Neuronal stem cell (in vitro differentiated cells): ENCODE measurements at regions not wholly inside any gene's neighbourhood (a gene's known extent, or its start where the extent isn't known, plus 50 kb on each side); places are given as distances from the start of the nearest gene placed in this dataset.

Experiments
- DNase-seq: peaks from one replicate; pipeline ENCODE4 v3.0.0-alpha.2; 2013; ENCODE audit warnings: low spot score
- H2AFZ ChIP-seq: one replicate; pipeline ENCODE4 v1.6.1; 2013; ENCODE audit warnings: mild to moderate bottlenecking, low read length, inconsistent platforms
- H2AK5ac ChIP-seq: 2 replicates; pipeline ENCODE4 v1.6.1; 2013; ENCODE audit warnings: low read depth, mild to moderate bottlenecking, inconsistent platforms, low read length, moderate library complexity, mixed read lengths
- H2BK120ac ChIP-seq: 2 replicates; pipeline ENCODE4 v1.6.1; 2013; ENCODE audit warnings: low read depth, mild to moderate bottlenecking, inconsistent platforms, low read length, moderate library complexity, mixed read lengths
- H2BK12ac ChIP-seq: one replicate; pipeline ENCODE4 v1.6.1; 2013; ENCODE audit warnings: low read length, inconsistent platforms
- H2BK15ac ChIP-seq: 2 replicates; pipeline ENCODE4 v1.6.1; 2013; ENCODE audit warnings: mild to moderate bottlenecking, low read length, inconsistent platforms, mixed read lengths
- H2BK5ac ChIP-seq: one replicate; pipeline ENCODE4 v1.6.1; 2013; ENCODE audit warnings: inconsistent platforms, mild to moderate bottlenecking, low read length, moderate library complexity
- H3K14ac ChIP-seq: one replicate; pipeline ENCODE4 v1.6.1; 2013; ENCODE audit warnings: low read length, inconsistent platforms
- H3K18ac ChIP-seq: 2 replicates; pipeline ENCODE4 v1.6.1; 2013; ENCODE audit warnings: low read length, inconsistent platforms
- H3K23ac ChIP-seq: 2 replicates; pipeline ENCODE4 v1.6.1; 2013; ENCODE audit warnings: low read depth, mild to moderate bottlenecking, mixed read lengths, low read length, inconsistent platforms; ENCODE audit not compliant: poor library complexity
- H3K27ac ChIP-seq: replicated peaks from 3 replicates; pipeline ENCODE4 v1.5.1; 2013; ENCODE audit warnings: low read length, inconsistent platforms
- H3K27me3 ChIP-seq, 3 experiments: 2 replicates each; pipeline ENCODE4 v1.6.1; 2013; ENCODE audit warnings: low read length in 3 of 3, mild to moderate bottlenecking in 2 of 3, inconsistent platforms in 1 of 3, low read depth in 1 of 3, mixed read lengths in 1 of 3, moderate library complexity in 1 of 3; ENCODE audit not compliant: control insufficient read depth in 3 of 3, insufficient read depth in 3 of 3
- H3K36me3 ChIP-seq, 2 donors: replicated peaks in 1 of 2; 2 replicates each; pipeline ENCODE4 v1.6.1; 2013; ENCODE audit warnings: low read length in 2 of 2; ENCODE audit not compliant: control insufficient read depth in 2 of 2, insufficient read depth in 2 of 2
- H3K4ac ChIP-seq: 2 replicates; pipeline ENCODE4 v1.6.1; 2013; ENCODE audit warnings: inconsistent platforms, mild to moderate bottlenecking, low read length, moderate library complexity
- H3K4me1 ChIP-seq, 2 donors: 1 replicate in 1 of 2; 2 replicates in 1 of 2; pipeline ENCODE4 v1.6.1; 2013; ENCODE audit warnings: low read length in 2 of 2, low read depth in 1 of 2; ENCODE audit not compliant: control insufficient read depth in 2 of 2, insufficient read depth in 1 of 2
- H3K4me2 ChIP-seq: one replicate; pipeline ENCODE4 v1.6.1; 2013; ENCODE audit warnings: mild to moderate bottlenecking, low read length, inconsistent platforms; ENCODE audit not compliant: insufficient read depth, poor library complexity, severe bottlenecking
- H3K4me3 ChIP-seq, 2 donors: 2 replicates each; pipeline ENCODE4 v1.5.1; 2013; ENCODE audit warnings: low read length in 2 of 2, mild to moderate bottlenecking in 2 of 2, inconsistent platforms in 1 of 2, moderate library complexity in 1 of 2
- H3K79me1 ChIP-seq: one replicate; pipeline ENCODE4 v1.6.1; 2013; ENCODE audit warnings: low read depth, mild to moderate bottlenecking, inconsistent platforms, low read length, moderate library complexity
- H3K9ac ChIP-seq: one replicate; pipeline ENCODE4 v1.6.1; 2013; ENCODE audit warnings: mild to moderate bottlenecking, low read depth, low read length, inconsistent platforms; ENCODE audit not compliant: poor library complexity
- H3K9me3 ChIP-seq, 2 donors: replicated peaks in 1 of 2; 2 replicates each; pipeline versions ENCODE3 to v1.6.1; 2013; ENCODE audit warnings: low read length in 2 of 2, mild to moderate bottlenecking in 2 of 2, inconsistent platforms in 1 of 2, low read depth in 1 of 2, mixed read lengths in 1 of 2, moderate library complexity in 1 of 2; ENCODE audit not compliant: control insufficient read depth in 2 of 2, insufficient read depth in 1 of 2
- H4K8ac ChIP-seq: one replicate; pipeline ENCODE4 v1.6.1; 2013; ENCODE audit warnings: low read depth, mild to moderate bottlenecking, inconsistent platforms, low read length, moderate library complexity
- H4K91ac ChIP-seq: one replicate; pipeline ENCODE4 v1.6.1; 2013; ENCODE audit warnings: low read length, low read depth, mild to moderate bottlenecking, inconsistent platforms; ENCODE audit not compliant: poor library complexity
- WGBS, 2 donors: extraction: QIAGEN DNeasy Blood & Tissue Kit; methylation state at CpG; one replicate each; pipeline ENCODE4 v1.1.7; 2013; ENCODE audit warnings: missing lambda C conversion rate in 2 of 2, mixed read lengths in 1 of 2; ENCODE audit not compliant: insufficient read length in 2 of 2, insufficient replicate concordance in 1 of 2; ENCODE audit errors: extremely low coverage in 2 of 2; 5-methylcytosine and 5-hydroxymethylcytosine counted together

DNA sequence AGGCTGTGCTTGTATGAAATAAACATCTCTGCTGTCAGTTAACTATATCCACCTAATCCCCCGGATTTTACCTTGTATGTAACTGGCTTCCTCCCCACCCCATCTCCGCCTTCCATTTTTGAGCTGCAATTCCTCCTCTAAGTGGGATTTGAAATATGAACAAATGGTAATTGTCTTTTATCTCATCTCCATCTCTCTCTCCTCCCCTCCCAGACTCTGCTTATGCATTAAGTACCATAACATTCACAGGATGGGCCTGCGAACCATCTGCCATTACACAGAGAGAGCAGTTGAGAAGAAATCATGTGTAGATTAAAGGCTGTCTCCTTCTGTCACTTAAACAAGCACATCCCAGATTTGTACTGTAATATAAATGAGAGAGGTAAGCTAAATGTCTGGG, 1169.9 kb downstream of the TYW1 start:
- Histone ChIP-seq H3K23ac (no peak overlapping the region), H3K27me3 (no peaks in the 10 kb centered on the region), H2BK12ac (no peak overlapping the region), H3K14ac (no peak overlapping the region), H3K9ac (no peak overlapping the region), H3K18ac (no peak overlapping the region), H2AK5ac (no peak overlapping the region), H2BK120ac (no peak overlapping the region), H3K4ac (no peak overlapping the region), H3K4me3 (no peak overlapping the region), H3K27ac (no peak overlapping the region), H3K4me2 (no peak overlapping the region), H2BK15ac (no peak overlapping the region), H3K79me1 (no peaks in the 10 kb centered on the region), H3K9me3 (peaks cover 0 to 2% of the 10 kb centered on the region in 2 donors), H3K4me1 (no peaks in the 10 kb centered on the region), H4K8ac (no peak overlapping the region), H2AFZ (no peak overlapping the region), H2BK5ac (no peak overlapping the region), H4K91ac (no peak overlapping the region), H3K36me3 (no peaks in the 10 kb centered on the region)
- DNase-seq, result no peak
- no CpG with 5 or more reads among the region's 3 CpGs for WGBS, 2 donors

GRCh38 chr7:68173513-68173912, 1176.9 kb downstream of the TYW1 start:
- no peak overlapping the region for H2BK5ac ChIP-seq
- no peak overlapping the region for H3K23ac ChIP-seq
- no peak overlapping the region for H3K14ac ChIP-seq
- H3K9me3 ChIP-seq, result peaks cover 0 to 2% of the 10 kb centered on the region in 2 donors
- H3K4ac ChIP-seq, result no peak overlapping the region
- H3K79me1 ChIP-seq, result no peaks in the 10 kb centered on the region
- no peak overlapping the region for H4K8ac ChIP-seq
- no peak overlapping the region for H2BK120ac ChIP-seq
- H2BK15ac ChIP-seq, result no peak overlapping the region
- no peak overlapping the region for H2AFZ ChIP-seq
- H3K27me3 ChIP-seq, result no peaks in the 10 kb centered on the region
- no peak overlapping the region for H2BK12ac ChIP-seq
- H3K4me1 ChIP-seq, result no peaks in the 10 kb centered on the region
- no peak overlapping the region for H3K4me2 ChIP-seq
- H3K27ac ChIP-seq, result no peak overlapping the region
- H3K9ac ChIP-seq, result no peak overlapping the region
- no CpG with 5 or more reads among the region's 7 CpGs for WGBS, 2 donors
- no peak overlapping the region for H2AK5ac ChIP-seq
- no peak overlapping the region for H3K4me3 ChIP-seq
- DNase-seq, result no peak
- no peak overlapping the region for H3K18ac ChIP-seq
- H3K36me3 ChIP-seq, result no peaks in the 10 kb centered on the region
- H4K91ac ChIP-seq, result no peak overlapping the region

DNA sequence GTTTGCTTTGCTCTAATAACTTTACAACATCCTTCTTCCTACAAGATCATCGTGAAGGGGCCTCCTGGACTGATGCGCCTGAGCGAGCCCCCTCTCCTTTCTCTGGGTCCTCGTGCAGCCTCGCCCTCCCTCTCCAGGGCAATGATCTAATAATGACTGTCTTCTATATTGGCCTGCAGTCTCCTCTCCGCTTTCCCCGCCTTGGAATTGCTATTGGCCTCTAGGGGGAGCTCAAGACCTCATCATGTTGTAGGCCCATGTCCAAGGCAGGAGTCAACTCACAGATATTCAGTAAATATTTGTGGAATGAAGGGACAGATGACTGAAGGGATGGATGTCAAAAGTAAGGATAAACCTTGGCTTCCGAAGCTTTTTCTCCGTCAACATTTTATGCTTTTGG, 1180.3 kb downstream of the TYW1 start:
- Histone ChIP-seq H2AK5ac (no peak overlapping the region), H3K27me3 (no peaks in the 10 kb centered on the region), H3K4me3 (no peak overlapping the region), H3K27ac (no peak overlapping the region), H3K9me3 (no peaks in the 10 kb centered on the region), H3K18ac (no peak overlapping the region), H3K9ac (no peak overlapping the region), H2BK120ac (no peak overlapping the region), H3K4me2 (no peak overlapping the region), H3K14ac (no peak overlapping the region), H3K4ac (no peak overlapping the region), H3K4me1 (no peaks in the 10 kb centered on the region), H4K8ac (no peak overlapping the region), H3K36me3 (no peaks in the 10 kb centered on the region), H3K23ac (no peak overlapping the region), H2BK15ac (no peak overlapping the region), H2AFZ (no peak overlapping the region), H2BK5ac (no peak overlapping the region), H4K91ac (no peak overlapping the region), H2BK12ac (no peak overlapping the region), H3K79me1 (no peaks in the 10 kb centered on the region)
- no CpG with 5 or more reads among the region's 9 CpGs for WGBS, 2 donors
- DNase-seq, result peak; percentile 67

DNA sequence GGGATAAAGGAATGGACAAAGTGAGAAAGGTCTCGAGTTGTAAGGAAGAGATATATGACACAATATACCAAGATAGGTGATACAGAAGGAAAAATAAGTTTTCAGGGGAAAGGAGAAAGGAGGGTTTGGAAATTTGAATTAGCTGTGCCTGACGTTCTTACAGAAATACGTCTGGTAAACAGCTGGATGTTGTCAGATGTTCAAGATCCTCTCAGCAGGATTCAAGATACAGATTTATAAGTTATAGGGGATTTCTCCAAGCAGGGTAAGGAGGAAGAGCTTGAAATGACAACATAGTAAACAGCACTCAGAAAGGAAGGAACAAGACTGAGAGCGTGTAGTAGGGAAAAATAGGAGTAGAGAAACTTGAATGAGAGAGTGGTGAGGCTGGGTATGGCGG, 1184.1 kb downstream of the TYW1 start:
- no CpG with 5 or more reads among the region's 5 CpGs for WGBS, 2 donors

More for the DNA sequence above, 1184.1 kb downstream of the TYW1 start:
- Histone ChIP-seq H4K8ac (no peak overlapping the region), H3K27me3 (no peaks in the 10 kb centered on the region), H3K4ac (no peak overlapping the region), H3K18ac (no peak overlapping the region), H3K23ac (no peak overlapping the region), H3K14ac (no peak overlapping the region), H3K36me3 (no peaks in the 10 kb centered on the region), H2BK15ac (no peak overlapping the region), H3K9me3 (peaks cover 0 to 4% of the 10 kb centered on the region in 2 donors), H2BK120ac (no peak overlapping the region), H2BK5ac (no peak overlapping the region), H2BK12ac (no peak overlapping the region), H4K91ac (no peak overlapping the region), H2AK5ac (no peak overlapping the region), H3K4me3 (no peak overlapping the region), H2AFZ (no peak overlapping the region), H3K27ac (no peak overlapping the region), H3K4me1 (no peaks in the 10 kb centered on the region), H3K4me2 (no peak overlapping the region), H3K79me1 (no peaks in the 10 kb centered on the region), H3K9ac (no peak overlapping the region)
- DNase-seq, result no peak
